ENCODE measurements at regions not wholly inside any gene's neighbourhood (a gene's known extent, or its start where the extent isn't known, plus 50 kb on each side); places are given as distances from the start of the nearest gene placed in this dataset.

GRCh38 chr1:5419501-5419900 lies 572.7 kb downstream of the NPHP4 start:
- no peak for DNase-seq (ENCODE audit: low spot score)

GRCh38 chr1:5416518-5416917 lies 575.7 kb downstream of the NPHP4 start:
- no peak for DNase-seq (ENCODE audit: low spot score)

- no peak for DNase-seq (ENCODE audit: low spot score)
Measured at GRCh38 chr1:5415606-5416005, 576.6 kb downstream of the NPHP4 start.

- no peak for DNase-seq (ENCODE audit: low spot score)
Measured at GRCh38 chr1:5410652-5411051, 581.6 kb downstream of the NPHP4 start.

- DNase-seq (ENCODE audit: low spot score), result no peak
Measured at GRCh38 chr1:5408401-5408800, 583.8 kb downstream of the NPHP4 start.

- no peak for DNase-seq (ENCODE audit: low spot score)
Measured at GRCh38 chr1:5405263-5405662, 587.0 kb downstream of the NPHP4 start.

GRCh38 chr1:5404412-5405203 lies 587.6 kb downstream of the NPHP4 start:
- no peak for DNase-seq (ENCODE audit: low spot score)

GRCh38 chr1:5403935-5404334 lies 588.3 kb downstream of the NPHP4 start:
- no peak for DNase-seq (ENCODE audit: low spot score)

- DNase-seq (ENCODE audit: low spot score), result no peak
Measured at GRCh38 chr1:5402618-5403017, 589.6 kb downstream of the NPHP4 start.

- DNase-seq (ENCODE audit: low spot score), result no peak
Measured at GRCh38 chr1:5399771-5400170, 592.5 kb downstream of the NPHP4 start.

- DNase-seq (ENCODE audit: low spot score), result no peak
Measured at GRCh38 chr1:5396593-5396992, 595.6 kb downstream of the NPHP4 start.

- no peak for DNase-seq (ENCODE audit: low spot score)
Measured at GRCh38 chr1:5394111-5394510, 598.1 kb downstream of the NPHP4 start.

GRCh38 chr1:5393603-5394002 lies 598.6 kb downstream of the NPHP4 start:
- DNase-seq (ENCODE audit: low spot score), result no peak

GRCh38 chr1:5393146-5393545 lies 599.1 kb downstream of the NPHP4 start:
- DNase-seq (ENCODE audit: low spot score), result no peak

GRCh38 chr1:5391725-5392124 lies 600.5 kb downstream of the NPHP4 start:
- DNase-seq (ENCODE audit: low spot score), result no peak

GRCh38 chr1:5390504-5390903 lies 601.7 kb downstream of the NPHP4 start:
- DNase-seq (ENCODE audit: low spot score), result no peak

- DNase-seq (ENCODE audit: low spot score), result peak; percentile 3
Measured at GRCh38 chr1:5389101-5389885, 602.9 kb downstream of the NPHP4 start.

- no peak for DNase-seq (ENCODE audit: low spot score)
Measured at GRCh38 chr1:5388622-5389021, 603.6 kb downstream of the NPHP4 start.

- DNase-seq (ENCODE audit: low spot score), result no peak
Measured at GRCh38 chr1:5386371-5386770, 605.9 kb downstream of the NPHP4 start.

- DNase-seq (ENCODE audit: low spot score), result no peak
Measured at GRCh38 chr1:5385956-5386355, 606.3 kb downstream of the NPHP4 start.

- no peak for DNase-seq (ENCODE audit: low spot score)
Measured at GRCh38 chr1:5385096-5385799, 607.0 kb downstream of the NPHP4 start.

GRCh38 chr1:5381491-5381890 lies 610.7 kb downstream of the NPHP4 start:
- no peak for DNase-seq (ENCODE audit: low spot score)

Measured in activated CD4-positive, alpha-beta T cell treated with anti-CD3 and anti-CD28 coated beads, Interleukin-2, Interleukin-4, amounts not matched to agents 100 ng/mL and 50 ng/mL, durations not matched to agents 16 hours and 8 hours (primary cell).